ENCODE measurements at regions not wholly inside any gene's neighbourhood (a gene's known extent, or its start where the extent isn't known, plus 50 kb on each side); places are given as distances from the start of the nearest gene placed in this dataset.

- DNase-seq (ENCODE audit: low spot score): no peak
- no peak for TF ChIP-seq CTCF (IDR thresholded peaks at IDR 0.05; ENCODE audit: extremely low read depth, missing control alignments)
Measured at GRCh38 chr2:2823061-2823753, 492.1 kb upstream of the MYT1L start.

GRCh38 chr2:2822143-2822542 lies 491.1 kb upstream of the MYT1L start:
- DNase-seq (ENCODE audit: low spot score): no peak
- TF ChIP-seq CTCF (IDR thresholded peaks at IDR 0.05; ENCODE audit: extremely low read depth, missing control alignments): no peak

- no peak for DNase-seq (ENCODE audit: low spot score)
- no peak for TF ChIP-seq CTCF (IDR thresholded peaks at IDR 0.05; ENCODE audit: extremely low read depth, missing control alignments)
Measured at GRCh38 chr2:2812648-2813047, 481.6 kb upstream of the MYT1L start.

- no peak for DNase-seq (ENCODE audit: low spot score)
- no peak for TF ChIP-seq CTCF (IDR thresholded peaks at IDR 0.05; ENCODE audit: extremely low read depth, missing control alignments)
Measured at GRCh38 chr2:2812117-2812516, 481.0 kb upstream of the MYT1L start.

- DNase-seq (ENCODE audit: low spot score): no peak
- TF ChIP-seq CTCF (IDR thresholded peaks at IDR 0.05; ENCODE audit: extremely low read depth, missing control alignments): no peak
Measured at GRCh38 chr2:2810504-2810903, 479.4 kb upstream of the MYT1L start.

- no peak for TF ChIP-seq CTCF (IDR thresholded peaks at IDR 0.05; ENCODE audit: extremely low read depth, missing control alignments)
- no peak for DNase-seq (ENCODE audit: low spot score)
Measured at GRCh38 chr2:2809771-2810170, 478.7 kb upstream of the MYT1L start.

- no peak for TF ChIP-seq CTCF (IDR thresholded peaks at IDR 0.05; ENCODE audit: extremely low read depth, missing control alignments)
- DNase-seq (ENCODE audit: low spot score): no peak
Measured at GRCh38 chr2:2808551-2809058, 477.5 kb upstream of the MYT1L start.
